IMR-90 (cell line): ENCODE measurements at regions not wholly inside any gene's neighbourhood (a gene's known extent, or its start where the extent isn't known, plus 50 kb on each side); places are given as distances from the start of the nearest gene placed in this dataset.
A peak's percentile ranks its signal among the peaks of the same experiment; 100 is the strongest.

ENCODE experiments used
- ATAC-seq: fragments of 200-7000 bp; cut with Tn5 transposase; 2 replicates; pipeline ENCODE4 v1.9.1; 2020; ENCODE audit warnings: low read depth, mild to moderate bottlenecking, moderate library complexity
- BruUV-seq: library from RNA; stranded (reverse); fragments of 400-500 nt; replicated peaks from 2 replicates; lab custom pipeline; 2021; lab: Mats Ljungman, UMichigan
- CTCF ChIA-PET: fragments of 300-600 bp; formaldehyde crosslinking; extraction: SDS; loops from one replicate; lab custom pipeline; 2021; ENCODE audit warnings: antibody characterized with exemption; lab: Yijun Ruan, JAX
- POLR2A ChIA-PET: fragments of 300-600 bp; sonication (Branson Sonifier 250); formaldehyde crosslinking; loops from one replicate; lab custom pipeline; 2022; ENCODE audit warnings: antibody characterized with exemption; ENCODE audit not compliant: unreplicated experiment; lab: Charles Lee
- DNase-seq: peaks from one replicate; pipeline ENCODE4 v3.0.0; 2013
- H2AFZ ChIP-seq: replicated peaks from 2 replicates; pipeline ENCODE3; 2013; ENCODE audit warnings: low read length, mild to moderate bottlenecking; ENCODE audit not compliant: poor library complexity
- H2AK5ac ChIP-seq: 2 replicates; pipeline ENCODE4 v1.6.1; 2013; ENCODE audit warnings: low read depth, low read length, inconsistent platforms
- H2AK9ac ChIP-seq: replicated peaks from 2 replicates; pipeline ENCODE3; 2013; ENCODE audit warnings: mild to moderate bottlenecking, low read depth, low read length, moderate library complexity; ENCODE audit not compliant: poor library complexity
- H2BK120ac ChIP-seq: 2 replicates; pipeline ENCODE4 v1.6.1; 2013; ENCODE audit warnings: low read depth, low read length, inconsistent platforms
- H2BK15ac ChIP-seq: 3 replicates; pipeline ENCODE4 v1.6.1; 2013; ENCODE audit warnings: low read depth, low read length, inconsistent platforms
- H2BK20ac ChIP-seq: 2 replicates; pipeline ENCODE4 v1.6.1; 2013; ENCODE audit warnings: low read depth, mild to moderate bottlenecking, inconsistent platforms, low read length, moderate library complexity
- H2BK5ac ChIP-seq: 2 replicates; pipeline ENCODE4 v1.6.1; 2013; ENCODE audit warnings: mild to moderate bottlenecking, low read depth, low read length, inconsistent platforms; ENCODE audit not compliant: poor library complexity, severe bottlenecking
- H3K14ac ChIP-seq: replicated peaks from 2 replicates; pipeline ENCODE4 v1.6.1; 2013; ENCODE audit warnings: low read depth, low read length, inconsistent platforms
- H3K18ac ChIP-seq: 2 replicates; pipeline ENCODE4 v1.6.1; 2013; ENCODE audit warnings: low read depth, low read length, control low read depth
- H3K23ac ChIP-seq: 2 replicates; pipeline ENCODE4 v1.6.1; 2013; ENCODE audit warnings: low read depth, low read length, inconsistent platforms
- H3K27ac ChIP-seq: 2 replicates; pipeline ENCODE4 v1.5.1; 2013; ENCODE audit warnings: mild to moderate bottlenecking, control low read depth, low read length; ENCODE audit not compliant: insufficient read depth
- H3K27me3 ChIP-seq: 2 replicates; pipeline ENCODE4 v1.6.1; 2013; ENCODE audit warnings: low read length; ENCODE audit not compliant: control insufficient read depth, insufficient read depth
- H3K36me3 ChIP-seq: 2 replicates; pipeline ENCODE4 v1.6.1; 2013; ENCODE audit warnings: low read length, mixed read lengths; ENCODE audit not compliant: control insufficient read depth, insufficient read depth
- H3K4ac ChIP-seq: 2 replicates; pipeline ENCODE4 v1.6.1; 2013; ENCODE audit warnings: low read depth, low read length, inconsistent platforms
- H3K4me1 ChIP-seq: 2 replicates; pipeline ENCODE4 v1.6.1; 2013; ENCODE audit warnings: low read length, mixed read lengths; ENCODE audit not compliant: control insufficient read depth, insufficient read depth
- H3K4me2 ChIP-seq: 2 replicates; pipeline ENCODE4 v1.6.1; 2013; ENCODE audit warnings: low read depth, mild to moderate bottlenecking, control low read depth, low read length, moderate library complexity
- H3K4me3 ChIP-seq: 2 replicates; pipeline ENCODE4 v1.5.1; 2013; ENCODE audit warnings: low read depth, mild to moderate bottlenecking, control low read depth, low read length, moderate library complexity; ENCODE audit not compliant: insufficient read depth
- H3K56ac ChIP-seq: 2 replicates; pipeline ENCODE4 v1.6.1; 2013; ENCODE audit warnings: low read length, inconsistent platforms; ENCODE audit not compliant: insufficient read depth; ENCODE audit errors: extremely low read depth
- H3K79me1 ChIP-seq, 2 experiments: 2 replicates each; pipeline ENCODE4 v1.6.1; 2013; ENCODE audit warnings: low read length in 2 of 2, inconsistent platforms in 1 of 2, low read depth in 1 of 2
- H3K9ac ChIP-seq: 2 replicates; pipeline ENCODE4 v1.6.1; 2013; ENCODE audit warnings: low read depth, low read length, control low read depth
- H3K9me1 ChIP-seq: 2 replicates; pipeline ENCODE4 v1.6.1; 2013; ENCODE audit warnings: low read length, inconsistent platforms; ENCODE audit not compliant: insufficient read depth
- H3K9me3 ChIP-seq: 2 replicates; pipeline ENCODE4 v1.6.1; 2013; ENCODE audit warnings: low read length; ENCODE audit not compliant: control insufficient read depth, insufficient read depth
- H4K20me1 ChIP-seq: 2 replicates; pipeline ENCODE4 v1.6.1; 2013; ENCODE audit warnings: low read length, inconsistent platforms; ENCODE audit not compliant: insufficient read depth
- H4K5ac ChIP-seq: 2 replicates; pipeline ENCODE4 v1.6.1; 2013; ENCODE audit warnings: mild to moderate bottlenecking, low read depth, low read length, control low read depth
- H4K8ac ChIP-seq, 2 experiments: 2 replicates each; pipeline ENCODE4 v1.6.1; 2013; ENCODE audit warnings: low read depth in 2 of 2, low read length in 2 of 2, control low read depth in 1 of 2, inconsistent platforms in 1 of 2
- H4K91ac ChIP-seq: 2 replicates; pipeline ENCODE4 v1.6.1; 2013; ENCODE audit warnings: low read depth, low read length, inconsistent platforms; ENCODE audit not compliant: insufficient read depth
- BHLHE40 ChIP-seq: fragments of 150-350 bp; IDR thresholded peaks from 2 replicates; pipeline ENCODE4 v1.6.1; 2016; ENCODE audit warnings: mild to moderate bottlenecking, low read depth, low read length
- CEBPB ChIP-seq: IDR thresholded peaks from 2 replicates; pipeline ENCODE4 v1.6.1; 2012; ENCODE audit warnings: low read depth, low read length, improper control_type of control experiment
- CHD1 ChIP-seq: IDR thresholded peaks from 2 replicates; pipeline ENCODE4 v1.6.1; 2012; ENCODE audit warnings: low read depth, low read length, improper control_type of control experiment
- CTCF ChIP-seq: conservative IDR thresholded peaks from 2 replicates; pipeline ENCODE4 v1.5.1; 2012; ENCODE audit warnings: mild to moderate bottlenecking, low read depth, low read length, improper control_type of control experiment
- ELK1 ChIP-seq: fragments of 150-350 bp; IDR thresholded peaks from 2 replicates; pipeline ENCODE4 v1.6.1; 2016; ENCODE audit warnings: low read depth, mild to moderate bottlenecking, low read length, moderate library complexity, borderline replicate concordance
- FOS ChIP-seq: fragments of 150-350 bp; IDR thresholded peaks from 2 replicates; pipeline ENCODE4 v1.6.1; 2016; ENCODE audit warnings: low read depth, low read length
- MAFK ChIP-seq: IDR thresholded peaks from 2 replicates; pipeline ENCODE4 v1.6.1; 2012; ENCODE audit warnings: low read depth, low read length, improper control_type of control experiment
- MAZ ChIP-seq: IDR thresholded peaks from 2 replicates; pipeline ENCODE4 v1.6.1; 2012; ENCODE audit warnings: low read depth, mild to moderate bottlenecking, low read length, improper control_type of control experiment, moderate library complexity, borderline replicate concordance
- MXI1 ChIP-seq: IDR thresholded peaks from 2 replicates; pipeline ENCODE4 v1.6.1; 2012; ENCODE audit warnings: low read depth, mild to moderate bottlenecking, low read length, moderate library complexity, borderline replicate concordance
- NFE2L2 ChIP-seq: fragments of 150-350 bp; IDR thresholded peaks from 2 replicates; pipeline ENCODE4 v1.6.1; 2016; ENCODE audit warnings: low read depth, mild to moderate bottlenecking, low read length
- POLR2A ChIP-seq: IDR thresholded peaks from 2 replicates; pipeline ENCODE4 v1.6.1; 2012; ENCODE audit warnings: mild to moderate bottlenecking, low read depth, low read length
- RAD21 ChIP-seq: IDR thresholded peaks from 2 replicates; pipeline ENCODE4 v1.6.1; 2012; ENCODE audit warnings: low read length, improper control_type of control experiment
- RCOR1 ChIP-seq: IDR thresholded peaks from 2 replicates; pipeline ENCODE4 v1.6.1; 2012; ENCODE audit warnings: mild to moderate bottlenecking, low read length, improper control_type of control experiment; ENCODE audit not compliant: insufficient replicate concordance
- RFX5 ChIP-seq: IDR thresholded peaks from 2 replicates; pipeline ENCODE4 v1.8.0; 2012; ENCODE audit warnings: low read depth, mild to moderate bottlenecking, low read length, moderate library complexity
- SMC3 ChIP-seq: fragments of 150-350 bp; IDR thresholded peaks from 2 replicates; pipeline ENCODE4 v1.6.1; 2016; ENCODE audit warnings: low read depth, mild to moderate bottlenecking, antibody characterized with exemption, low read length, moderate library complexity
- WGBS, 2 experiments: methylation state at CpG; one replicate each; pipeline versions ENCODE4 v1.1.5 to v1.1.7; 2013; ENCODE audit warnings: missing lambda C conversion rate in 2 of 2; ENCODE audit not compliant: insufficient read length in 1 of 2; ENCODE audit errors: extremely low coverage in 2 of 2; 5-methylcytosine and 5-hydroxymethylcytosine counted together
- dilution Hi-C: fragments of 300-500 bp; cut with HindIII; formaldehyde crosslinking; loops from one replicate; pipeline ENCODE4 v1.14.3; 2018; ENCODE audit warnings: low sequenced_read_pairs; ENCODE audit not compliant: unreplicated experiment
- in situ Hi-C: fragments of 300-500 bp; cut with MboI; formaldehyde crosslinking; loops from 3 replicates; pipeline ENCODE4 v1.14.3; 2019; ENCODE audit warnings: low sequenced_read_pairs, inconsistent platforms, mixed read lengths
- intact Hi-C: fragments of 100-400 bp; cut with micrococcal nuclease; formaldehyde crosslinking; loops from 2 replicates; pipeline ENCODE4 v1.10.0; 2022
- TF ChIP-seq, protein P1 (sequence below): fragments of 150-350 bp; IDR thresholded peaks from 2 replicates; pipeline ENCODE4 v1.6.1; 2017; ENCODE audit warnings: mild to moderate bottlenecking, antibody characterized with exemption, low read length, low read depth

GRCh38 chr9:88321764-88322163, 66.5 kb upstream of the SPIN1 start:
- POLR2A ChIA-PET, result no interaction called here
- Histone ChIP-seq H2AK5ac (no peak overlapping the region), H3K4ac (no peak overlapping the region), H2BK120ac (peak overlapping the region; percentile 74; the same call in 1 of the 2 replicates), H4K8ac (no peak overlapping the region), H3K14ac (no peak overlapping the region), H2BK5ac (no peak overlapping the region), H4K5ac (no peak overlapping the region), H3K27me3 (peaks cover 6% of the 10 kb centered on the region), H2BK15ac (peak overlapping the region; percentile 25; the same call in 1 of the 3 replicates), H3K9me3 (no peaks in the 10 kb centered on the region), H2AFZ (no peak overlapping the region), H3K23ac (no peak overlapping the region), H3K9me1 (peaks cover 13% of the 10 kb centered on the region; the same call in 1 of the 2 replicates), H3K4me2 (no peak overlapping the region), H3K79me1 (no peaks in the 10 kb centered on the region), H3K4me3 (no peak overlapping the region), H3K18ac (no peak overlapping the region), H3K36me3 (no peaks in the 10 kb centered on the region), H3K56ac (no peak overlapping the region), H4K91ac (no peak overlapping the region), H4K20me1 (no peaks in the 10 kb centered on the region), H2BK20ac (no peak overlapping the region), H3K27ac (no peak overlapping the region), H3K4me1 (peaks cover 6% of the 10 kb centered on the region), H2AK9ac (no peak overlapping the region), H3K9ac (no peak overlapping the region)
- no peak for DNase-seq
- ATAC-seq, result no peak
- no TSS peak for BruUV-seq
- TF ChIP-seq RCOR1, result no peak
- TF ChIP-seq, protein P1, sequence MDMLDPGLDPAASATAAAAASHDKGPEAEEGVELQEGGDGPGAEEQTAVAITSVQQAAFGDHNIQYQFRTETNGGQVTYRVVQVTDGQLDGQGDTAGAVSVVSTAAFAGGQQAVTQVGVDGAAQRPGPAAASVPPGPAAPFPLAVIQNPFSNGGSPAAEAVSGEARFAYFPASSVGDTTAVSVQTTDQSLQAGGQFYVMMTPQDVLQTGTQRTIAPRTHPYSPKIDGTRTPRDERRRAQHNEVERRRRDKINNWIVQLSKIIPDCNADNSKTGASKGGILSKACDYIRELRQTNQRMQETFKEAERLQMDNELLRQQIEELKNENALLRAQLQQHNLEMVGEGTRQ, result no peak
- TF ChIP-seq FOS, result no peak
- TF ChIP-seq MXI1, result no peak
- TF ChIP-seq RFX5, result no peak
- TF ChIP-seq BHLHE40, result no peak
- no peak for TF ChIP-seq CHD1
- no peak for TF ChIP-seq POLR2A
- no peak for TF ChIP-seq SMC3
- TF ChIP-seq NFE2L2, result no peak
- no peak for TF ChIP-seq MAZ
- no peak for TF ChIP-seq RAD21
- TF ChIP-seq CTCF, result no peak
- TF ChIP-seq MAFK, result no peak
- no peak for TF ChIP-seq CEBPB
- TF ChIP-seq ELK1, result no peak
- dilution Hi-C loops (no loop called here), in situ Hi-C loops (no loop called here), intact Hi-C loops (no loop called here)
- 80% methylated on average over 2 of the region's 4 CpGs; no CpG with 5 or more reads in 1 of the 2 experiments for WGBS, 2 experiments
- CTCF ChIA-PET, result no interaction called here
